Renal pelvis (tissue), 1 donor: ENCODE measurements at regions not wholly inside any gene's neighbourhood (a gene's known extent, or its start where the extent isn't known, plus 50 kb on each side); places are given as distances from the start of the nearest gene placed in this dataset.

Source experiments
- DNase-seq: peaks from one replicate; pipeline ENCODE4 v3.0.0-alpha.2; 2013

DNA sequence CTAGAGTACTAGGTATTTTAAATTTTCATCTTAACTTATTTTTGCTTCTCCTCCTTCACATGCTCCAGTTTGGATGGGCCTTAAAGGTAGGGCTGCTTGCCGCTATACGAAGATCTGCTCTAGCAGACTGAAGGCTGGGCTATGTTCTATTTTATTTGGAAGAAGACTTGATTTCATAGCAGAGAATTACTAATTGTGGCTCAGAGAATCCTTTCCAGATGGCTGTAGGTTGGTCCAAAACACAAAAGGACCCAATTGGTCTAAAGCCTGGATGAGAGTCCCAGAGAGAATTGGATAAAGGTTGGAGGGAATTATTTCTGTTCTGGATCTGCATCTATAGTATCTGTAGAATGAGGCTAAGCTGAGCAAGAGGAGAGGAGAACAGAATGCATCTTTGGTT lies 719.4 kb upstream of the PTBP2 start:
- no peak for DNase-seq

DNA sequence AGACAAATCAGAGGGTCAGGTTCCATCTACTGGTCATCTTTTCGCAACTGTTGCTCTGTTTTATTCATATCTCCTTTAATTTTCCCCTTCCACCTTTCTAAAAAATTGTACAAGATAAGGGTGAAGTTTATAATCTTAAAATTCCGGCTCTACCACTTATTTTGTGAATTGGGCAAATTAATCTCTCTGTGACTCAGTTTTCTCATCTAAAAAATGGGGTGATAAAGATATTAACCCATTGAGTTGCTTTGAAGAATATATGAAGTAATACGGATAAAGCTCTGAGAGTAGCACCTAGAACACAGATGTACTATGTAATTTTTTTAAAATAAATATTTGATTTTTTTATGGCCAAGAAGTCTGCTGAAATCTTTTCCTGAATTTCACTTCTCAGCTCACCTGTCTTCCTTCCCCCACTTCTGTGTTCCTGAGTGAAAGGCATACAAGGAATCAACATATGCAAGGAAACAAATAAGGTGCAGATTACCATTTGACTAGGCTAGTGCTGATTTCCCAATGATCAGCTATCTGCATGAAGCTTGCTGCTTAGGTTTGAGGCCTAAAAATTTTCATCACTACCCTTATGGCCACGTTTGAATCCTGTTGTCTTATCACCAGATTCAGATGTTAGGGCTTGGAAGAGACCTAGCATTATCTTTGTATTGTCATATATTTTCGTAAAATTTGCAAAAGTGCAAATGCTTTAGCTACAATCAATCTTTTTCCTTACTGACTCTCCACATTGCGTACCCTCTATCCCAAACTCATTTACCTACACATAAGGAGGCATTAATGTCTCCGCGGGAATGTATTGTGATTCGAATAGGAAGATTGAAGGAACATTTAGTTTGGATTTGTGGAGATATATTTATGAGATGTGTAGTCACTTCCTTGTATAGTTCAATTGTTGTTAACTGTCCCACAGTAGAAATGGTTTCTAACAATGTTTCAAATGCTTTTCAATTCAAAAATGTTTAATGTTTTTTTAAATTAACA lies 718.3 kb upstream of the PTBP2 start:
- no peak for DNase-seq

DNA sequence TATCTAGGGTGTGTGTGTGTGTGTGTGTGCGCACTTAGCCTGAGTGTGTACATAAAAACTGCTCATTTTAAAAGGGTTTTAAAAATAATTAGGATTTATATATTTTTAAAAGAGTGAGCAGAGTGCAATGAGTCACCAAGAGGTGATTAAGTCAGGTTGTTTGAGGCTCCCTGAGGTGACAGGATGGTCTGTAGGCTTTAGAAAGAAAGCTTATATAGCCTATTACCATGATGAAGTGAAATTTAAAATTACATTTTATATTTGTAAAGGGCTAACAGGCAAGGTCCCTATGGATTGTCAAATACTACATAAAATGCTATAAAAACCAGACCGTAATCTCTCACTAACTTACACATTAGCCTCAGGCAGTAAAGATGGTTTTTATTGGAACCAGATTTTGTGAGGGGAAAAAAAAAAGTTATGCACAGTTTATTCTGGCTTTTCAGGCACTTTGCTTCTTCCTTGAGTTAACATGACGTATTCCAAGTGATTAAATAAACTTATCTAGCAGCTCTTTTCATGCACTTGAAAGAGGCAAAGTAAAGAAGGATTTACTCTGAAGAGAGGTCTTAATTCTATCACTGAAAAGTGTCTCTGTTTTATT lies 711.7 kb upstream of the PTBP2 start:
- peak; percentile 11 for DNase-seq

DNA sequence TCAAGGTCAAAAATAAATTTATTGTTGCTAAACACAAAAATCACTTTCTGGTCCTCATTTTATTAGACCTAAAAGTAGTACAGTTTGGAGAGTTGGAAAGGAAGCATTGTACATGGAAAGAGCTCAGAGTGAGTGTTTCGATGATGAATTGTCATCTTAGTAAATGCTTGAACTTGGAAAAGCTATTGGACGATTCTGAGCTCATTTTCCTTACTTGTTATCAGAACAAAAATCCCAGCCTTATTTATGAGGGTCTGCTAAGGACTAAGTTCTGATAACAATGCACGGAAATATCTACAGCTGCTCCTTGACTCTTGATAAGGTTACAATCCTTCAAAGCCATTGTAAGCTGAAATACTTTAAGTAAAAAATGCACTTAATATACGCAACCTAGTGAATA lies 710.0 kb upstream of the PTBP2 start:
- peak; percentile 12 for DNase-seq

DNA sequence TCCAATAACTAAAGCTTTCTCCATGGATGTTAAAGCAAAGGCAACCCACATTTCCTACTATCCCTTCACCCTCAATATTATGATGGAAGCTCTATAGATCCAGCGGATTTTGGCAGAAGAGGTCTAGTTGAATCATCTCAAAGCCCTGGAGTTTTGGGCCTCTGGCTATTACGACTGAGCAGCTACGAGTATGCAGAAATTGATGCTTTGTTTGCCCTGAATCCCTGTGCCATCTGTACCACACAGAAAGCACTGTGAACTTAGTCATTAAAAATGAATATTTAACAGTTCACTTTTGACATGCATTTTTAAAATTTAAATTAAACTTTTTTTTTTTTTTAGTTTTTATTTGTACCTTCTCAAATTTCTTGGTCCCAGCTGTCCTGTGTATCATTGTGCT lies 705.4 kb upstream of the PTBP2 start:
- no peak for DNase-seq

DNA sequence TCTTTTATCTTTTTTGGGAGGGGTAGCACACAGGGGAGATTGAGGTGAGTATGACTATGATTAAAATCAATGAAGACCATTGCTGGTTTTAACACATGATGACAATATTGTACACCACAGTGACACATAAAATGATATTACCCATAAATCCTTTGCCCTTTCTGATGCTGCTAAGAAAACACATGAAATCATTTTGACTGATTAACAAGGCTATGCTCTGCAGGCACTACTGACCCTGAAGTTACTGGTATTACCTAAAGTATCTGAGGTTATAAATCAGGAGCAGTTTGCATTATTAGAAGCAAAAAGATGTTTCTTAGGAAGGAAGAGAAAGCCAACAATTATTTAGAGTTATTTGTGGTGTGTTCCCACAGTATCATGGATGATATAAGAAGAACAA lies 701.2 kb upstream of the PTBP2 start:
- no peak for DNase-seq

DNA sequence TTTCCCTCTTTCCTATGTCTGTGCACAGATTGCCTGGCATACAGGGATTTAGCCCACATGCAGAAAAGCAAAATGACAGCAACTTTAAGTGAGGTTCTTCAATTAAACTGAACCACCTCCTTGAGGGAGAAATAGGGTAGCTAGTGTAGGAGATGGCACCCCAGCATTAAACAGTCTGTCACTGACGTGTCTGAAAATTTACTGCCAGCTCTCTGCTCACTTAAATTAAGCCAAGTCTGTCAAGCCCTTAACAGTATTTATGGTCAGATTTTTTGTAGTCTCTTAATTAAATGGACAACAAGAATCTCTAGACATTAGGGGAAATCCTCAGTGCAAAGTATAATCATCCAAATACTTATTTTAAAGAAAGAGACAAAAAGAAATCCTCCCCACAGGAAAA lies 696.5 kb upstream of the PTBP2 start:
- DNase-seq: no peak

DNA sequence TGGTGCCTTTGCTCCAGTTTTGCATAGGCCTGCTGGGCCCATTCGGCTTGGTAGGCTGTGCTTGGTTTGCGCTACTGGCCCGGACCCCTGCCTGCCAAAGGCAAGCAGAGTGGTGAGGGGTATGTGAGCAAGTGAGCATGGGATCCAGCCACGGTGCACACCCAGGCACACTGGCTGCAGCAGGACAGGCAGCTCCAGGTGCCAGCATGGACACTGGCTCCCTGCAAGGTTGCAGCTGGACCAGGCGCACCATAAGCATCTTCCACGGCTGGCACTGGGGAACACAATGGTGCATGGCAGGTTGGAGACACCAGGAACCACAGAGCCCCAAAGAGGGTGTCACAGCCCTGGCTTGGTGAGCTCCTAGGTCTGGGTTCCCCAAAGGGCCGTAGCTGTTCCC lies 693.5 kb upstream of the PTBP2 start:
- DNase-seq: no peak

DNA sequence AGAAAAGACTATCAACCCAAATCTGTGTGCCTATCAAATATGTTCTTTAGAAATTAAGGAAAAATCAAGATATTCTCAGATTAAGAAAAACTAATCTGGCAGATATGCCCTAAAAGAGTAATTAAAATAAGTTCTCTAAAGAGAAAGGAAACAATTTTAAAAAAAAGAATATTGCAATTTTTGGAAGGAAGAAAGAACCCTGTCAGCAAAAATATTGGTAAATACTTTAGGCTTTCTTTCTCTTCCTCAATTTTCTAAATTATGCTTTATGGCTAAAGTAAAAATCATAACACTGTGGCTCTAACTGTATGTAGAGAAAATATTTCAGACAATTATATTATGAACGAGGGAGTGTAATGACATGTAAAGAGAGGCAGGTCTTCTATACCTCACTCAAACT lies 691.3 kb upstream of the PTBP2 start:
- DNase-seq: no peak

DNA sequence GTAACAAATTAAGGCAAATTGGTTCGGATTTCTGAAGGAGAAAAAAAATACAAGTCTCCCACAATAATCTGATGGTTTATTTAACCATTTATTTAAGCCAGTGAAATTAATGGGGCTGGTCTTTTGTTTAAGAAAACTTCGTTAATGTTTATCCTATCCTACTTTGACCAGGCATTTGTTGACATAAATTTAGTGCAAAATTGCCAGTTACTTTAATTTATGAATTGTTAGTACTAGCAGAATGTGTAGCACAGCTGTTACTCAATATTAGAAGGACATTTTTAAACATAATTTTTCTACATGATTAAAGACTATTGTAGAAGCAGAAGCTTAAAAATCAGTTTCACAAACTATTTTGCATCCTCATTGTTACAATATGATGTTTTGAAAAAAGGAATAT lies 687.6 kb upstream of the PTBP2 start:
- no peak for DNase-seq

DNA sequence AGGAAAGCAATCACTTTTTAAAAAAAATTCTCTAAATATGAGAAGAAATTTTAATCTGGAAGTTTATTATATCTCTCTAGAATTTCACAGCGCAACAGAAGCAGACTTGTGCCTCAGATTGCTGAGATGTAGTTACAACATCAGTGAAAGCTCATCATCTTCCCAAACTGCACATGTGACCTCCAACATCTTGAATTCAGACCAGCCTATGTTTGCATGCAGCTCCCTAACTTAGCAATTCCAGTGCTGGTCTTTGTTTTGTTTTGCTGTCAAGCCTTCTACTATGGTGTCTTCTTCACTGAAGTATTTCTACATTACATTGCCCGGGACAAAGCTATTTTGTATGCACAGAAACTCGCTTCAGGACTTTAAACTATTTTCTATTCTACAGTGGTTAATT lies 684.8 kb upstream of the PTBP2 start:
- no peak for DNase-seq

DNA sequence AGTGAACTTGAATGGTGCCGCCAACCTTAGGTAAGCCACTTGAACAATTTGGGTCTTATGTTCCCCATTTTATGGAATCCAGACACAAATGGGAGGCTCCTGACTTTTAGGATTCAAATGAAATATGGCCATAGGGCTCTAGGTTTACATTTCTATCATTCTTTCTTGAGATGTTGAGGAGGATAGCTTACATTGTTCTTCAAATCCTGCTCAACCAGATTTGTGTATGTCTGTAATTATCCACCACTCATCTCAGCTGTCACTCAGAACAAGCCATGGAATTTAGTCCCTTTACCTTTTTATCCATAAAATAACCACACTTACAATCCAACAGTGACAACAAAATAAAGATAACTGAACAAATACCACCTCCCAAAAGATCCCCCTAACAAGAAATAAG lies 682.9 kb upstream of the PTBP2 start:
- no peak for DNase-seq

DNA sequence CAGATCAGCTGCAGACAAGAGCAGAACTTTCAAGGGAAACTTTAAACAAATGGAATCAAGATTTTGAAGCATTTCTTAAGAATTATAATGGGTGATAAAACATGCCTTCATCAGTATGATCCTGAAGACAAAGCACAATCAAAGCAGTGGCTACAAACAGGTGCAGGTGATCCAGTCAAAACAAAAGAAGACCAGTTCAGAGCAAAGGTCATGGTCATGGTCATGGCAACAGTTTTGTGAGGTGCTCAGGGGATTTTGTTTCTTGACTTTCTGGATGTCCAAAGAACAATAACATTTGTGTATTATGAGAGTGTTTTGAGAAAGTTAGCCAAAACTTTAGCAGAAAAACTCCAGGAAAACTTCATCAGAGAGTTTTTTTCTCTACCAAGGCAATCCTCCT lies 681.7 kb upstream of the PTBP2 start:
- no peak for DNase-seq

DNA sequence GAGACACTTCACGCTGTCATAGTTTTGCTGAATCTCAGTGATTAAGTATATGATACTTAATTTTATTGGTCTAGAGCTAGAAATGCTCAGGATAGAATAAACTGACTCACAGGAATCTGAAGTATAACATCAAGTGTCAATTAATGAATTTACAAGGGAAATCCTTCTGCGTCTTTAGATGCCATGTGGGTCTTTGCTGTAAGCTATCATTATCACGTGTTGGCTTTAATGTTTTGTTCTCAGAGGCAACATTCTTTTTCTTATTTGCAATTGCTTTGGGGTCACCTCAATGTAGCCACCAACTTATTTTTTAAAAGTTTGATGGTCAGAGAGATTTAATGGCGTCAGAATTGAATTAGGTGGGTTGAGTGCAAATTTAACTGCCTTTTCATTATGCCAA lies 680.1 kb upstream of the PTBP2 start:
- no peak for DNase-seq

DNA sequence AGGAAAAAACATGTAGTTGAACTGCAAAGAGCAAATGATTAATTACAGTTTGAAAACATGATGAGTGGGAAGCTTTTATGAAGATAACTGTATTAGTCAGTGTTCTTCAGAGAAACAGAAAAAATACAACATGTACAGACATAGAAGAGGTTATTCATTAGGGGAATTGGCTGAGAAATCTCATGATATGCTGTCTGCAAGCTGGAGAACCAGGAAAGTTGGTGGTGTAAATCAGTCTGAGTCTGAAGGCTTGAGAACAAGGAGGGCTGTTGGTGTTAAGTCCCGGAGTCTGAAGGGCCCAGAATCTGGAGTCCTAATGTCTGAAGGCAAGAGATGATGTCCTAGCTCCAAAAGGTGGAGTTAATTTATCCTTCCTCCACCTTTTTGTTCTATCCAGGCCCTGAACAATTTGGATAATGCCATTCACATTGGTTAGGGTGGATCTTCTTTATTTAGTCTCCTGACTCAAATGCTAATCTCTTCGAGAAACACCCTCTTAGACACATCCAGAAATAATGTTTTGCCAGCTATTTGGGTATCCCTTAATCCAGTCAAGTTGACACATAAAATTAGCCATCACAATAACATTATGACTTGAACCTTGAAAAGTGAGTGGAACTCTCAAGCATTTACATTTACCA lies 672.9 kb upstream of the PTBP2 start:
- no peak for DNase-seq

DNA sequence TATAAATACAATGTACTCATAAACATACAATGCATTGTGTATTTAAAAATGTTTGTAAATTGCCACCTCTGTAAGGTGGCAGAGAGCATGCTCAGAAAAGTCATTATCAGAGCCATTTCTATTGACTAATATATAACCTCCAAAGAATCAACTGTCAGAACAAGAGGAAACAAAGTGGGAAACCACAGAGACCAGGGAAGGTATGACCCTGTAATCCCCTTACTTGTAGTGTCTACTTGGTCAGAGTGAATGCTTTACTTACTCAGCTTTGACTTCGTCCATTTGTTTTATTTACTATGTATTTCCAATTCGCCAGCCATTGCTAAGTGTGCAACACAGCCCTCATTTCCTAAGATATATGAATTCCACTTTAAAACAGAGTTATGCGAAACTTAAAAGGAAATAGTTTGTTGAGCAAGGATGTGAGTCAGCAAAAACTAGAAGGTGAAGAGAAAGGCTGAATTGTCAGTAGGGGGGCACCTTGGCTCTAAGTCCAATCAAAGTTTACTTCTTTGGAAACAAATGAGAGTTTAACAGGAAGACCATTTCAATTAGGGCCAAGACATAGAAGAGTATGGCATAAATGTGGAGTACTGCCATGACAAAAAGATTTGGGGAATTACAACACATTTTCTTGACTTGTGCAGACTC lies 671.7 kb upstream of the PTBP2 start:
- DNase-seq: no peak

DNA sequence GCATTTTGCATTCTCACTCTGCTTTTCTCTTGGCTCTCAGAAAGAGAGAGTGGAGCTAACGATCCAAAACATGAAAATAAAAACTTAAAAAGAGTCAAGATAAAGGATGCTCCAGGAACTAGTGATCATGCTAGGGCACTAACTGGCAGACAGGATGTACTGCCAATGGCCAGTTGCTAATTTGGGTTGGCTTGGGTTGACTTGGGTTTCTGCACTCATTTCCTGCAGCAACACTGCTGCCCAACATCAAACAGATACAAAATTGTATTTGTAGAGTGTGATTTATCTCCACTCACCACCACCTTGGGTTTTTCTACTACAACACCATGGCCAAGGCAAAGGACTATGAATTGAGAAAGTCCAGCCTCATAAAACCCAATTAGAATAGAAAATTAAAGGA lies 662.3 kb upstream of the PTBP2 start:
- DNase-seq: no peak

DNA sequence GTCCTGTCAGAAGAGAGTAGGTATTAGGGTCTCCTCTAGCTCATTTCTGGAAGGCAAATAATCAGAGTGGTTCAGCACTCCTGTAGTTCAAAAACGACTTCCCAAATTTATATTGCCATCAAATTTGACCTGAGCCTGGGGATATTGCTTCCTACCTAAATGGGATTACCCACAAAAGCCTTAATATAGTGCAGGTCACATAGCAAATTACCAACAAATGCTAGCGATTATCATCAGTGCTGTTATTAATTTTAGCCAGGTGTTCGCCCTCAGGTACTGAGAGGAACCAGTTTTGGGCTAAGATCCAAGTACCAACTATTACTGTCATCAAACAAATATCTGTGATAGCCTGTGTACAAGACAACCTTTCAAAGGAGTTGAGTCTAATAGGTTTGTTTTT lies 661.8 kb upstream of the PTBP2 start:
- DNase-seq: no peak

DNA sequence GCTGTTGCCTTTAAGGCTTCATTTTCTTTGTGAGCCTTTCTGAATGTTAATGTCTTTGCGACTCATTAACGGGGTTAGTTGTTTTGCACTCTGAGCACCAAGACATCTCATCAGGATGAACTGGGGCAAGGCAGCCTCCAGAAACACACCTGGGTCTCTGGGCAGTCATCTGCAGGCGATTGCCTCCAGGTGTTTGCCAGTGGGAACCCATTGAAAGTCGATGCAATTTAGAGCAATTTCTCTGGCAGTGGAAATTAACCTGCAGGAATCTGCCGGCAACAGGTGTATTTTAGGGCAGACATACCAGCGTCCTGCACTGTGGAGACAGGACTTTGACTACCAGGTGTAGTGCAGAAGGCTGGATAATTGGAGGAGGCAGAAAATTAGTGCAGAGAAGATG lies 661.0 kb upstream of the PTBP2 start:
- no peak for DNase-seq

DNA sequence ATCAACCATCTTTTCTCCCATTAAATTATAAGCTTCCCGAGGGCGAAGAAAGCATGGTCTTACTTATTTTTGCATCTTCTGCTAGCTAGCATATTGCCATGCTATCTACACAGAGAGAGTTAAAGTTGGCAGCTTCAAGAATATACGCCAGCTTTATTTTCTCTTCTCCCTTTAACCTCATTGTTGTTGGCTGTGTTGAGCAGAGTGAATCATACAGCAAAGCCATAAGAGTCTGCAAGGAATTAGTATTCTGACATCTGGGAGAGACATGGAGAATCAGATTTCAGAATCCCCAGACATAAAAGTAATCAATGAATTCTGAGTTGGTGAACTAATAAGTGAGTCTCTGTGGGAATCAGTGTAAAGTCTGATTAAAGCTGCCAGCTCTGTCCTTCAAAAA lies 649.6 kb upstream of the PTBP2 start:
- DNase-seq: no peak

DNA sequence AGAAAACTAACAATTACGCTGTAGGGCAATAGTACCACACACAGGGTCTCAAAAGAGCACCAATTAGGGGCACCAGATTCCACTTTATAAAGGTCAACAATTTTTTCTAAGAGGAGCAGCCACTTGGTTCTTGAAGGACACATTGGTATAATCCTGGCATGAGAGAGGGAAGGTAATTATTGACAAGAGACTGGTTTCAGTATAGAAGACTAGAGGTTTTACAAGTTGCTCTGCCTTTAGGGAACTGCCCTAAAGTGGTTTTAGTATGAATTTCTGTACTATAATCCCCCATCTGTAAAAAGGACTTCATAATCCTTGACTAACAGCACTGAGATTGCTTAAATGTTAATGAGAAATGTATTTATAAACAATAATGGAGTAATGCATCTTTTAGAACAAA lies 648.5 kb upstream of the PTBP2 start:
- no peak for DNase-seq

DNA sequence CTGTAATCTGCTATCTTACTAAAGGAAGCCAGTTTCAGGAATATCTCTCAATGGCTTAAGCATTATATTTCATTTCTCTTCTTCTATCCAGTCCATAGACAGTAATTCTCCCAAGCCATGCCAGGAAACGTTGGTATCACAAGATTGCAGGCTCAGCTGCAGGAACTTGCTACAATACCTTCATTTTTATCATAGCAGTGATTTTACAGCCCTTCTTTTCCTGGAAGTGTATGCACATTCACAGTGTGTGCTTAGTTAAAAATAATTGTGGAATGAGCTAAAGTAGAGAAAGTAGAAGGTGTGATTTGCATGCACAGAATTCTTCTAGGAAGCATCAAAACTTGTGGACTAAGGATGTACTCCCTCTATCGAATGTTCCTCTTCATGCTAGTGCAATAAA lies 647.2 kb upstream of the PTBP2 start:
- DNase-seq: no peak
